ENCODE measurements at regions not wholly inside any gene's neighbourhood (a gene's known extent, or its start where the extent isn't known, plus 50 kb on each side); places are given as distances from the start of the nearest gene placed in this dataset.

- no peaks in the 10 kb centered on the region for H3K36me3 ChIP-seq (ENCODE audit: insufficient read depth, low read length)
- H3K4me3 ChIP-seq (ENCODE audit: low read length), result no peak overlapping the region
- H3K27me3 ChIP-seq (ENCODE audit: insufficient read depth, low read length), result no peaks in the 10 kb centered on the region
- H3K9me3 ChIP-seq (ENCODE audit: low read length), result peaks cover 3% of the 10 kb centered on the region
- no peaks in the 10 kb centered on the region for H3K4me1 ChIP-seq (ENCODE audit: insufficient read depth, low read length)
- no peak overlapping the region for H2AFZ ChIP-seq (ENCODE audit: low read depth, low read length)
Observed at GRCh38 chr2:19261061-19261460, 97.4 kb downstream of the OSR1 start.

- no peak overlapping the region for H3K4me3 ChIP-seq (ENCODE audit: low read length)
- no peaks in the 10 kb centered on the region for H3K36me3 ChIP-seq (ENCODE audit: insufficient read depth, low read length)
- no peaks in the 10 kb centered on the region for H3K27me3 ChIP-seq (ENCODE audit: insufficient read depth, low read length)
- H3K4me1 ChIP-seq (ENCODE audit: insufficient read depth, low read length), result no peaks in the 10 kb centered on the region
- no peak overlapping the region for H2AFZ ChIP-seq (ENCODE audit: low read depth, low read length)
- peaks cover 3% of the 10 kb centered on the region for H3K9me3 ChIP-seq (ENCODE audit: low read length)
Observed at GRCh38 chr2:19256121-19256601, 102.3 kb downstream of the OSR1 start.

- Histone ChIP-seq H3K27me3 (ENCODE audit: insufficient read depth, low read length) (no peaks in the 10 kb centered on the region), H3K36me3 (ENCODE audit: insufficient read depth, low read length) (no peaks in the 10 kb centered on the region), H3K9me3 (ENCODE audit: low read length) (peaks cover 3% of the 10 kb centered on the region), H2AFZ (ENCODE audit: low read depth, low read length) (no peak overlapping the region), H3K4me3 (ENCODE audit: low read length) (no peak overlapping the region), H3K4me1 (ENCODE audit: insufficient read depth, low read length) (no peaks in the 10 kb centered on the region)
Observed at GRCh38 chr2:19255481-19255880, 102.9 kb downstream of the OSR1 start.

- Histone ChIP-seq H3K4me3 (ENCODE audit: low read length) (no peak overlapping the region), H3K36me3 (ENCODE audit: insufficient read depth, low read length) (no peaks in the 10 kb centered on the region), H3K9me3 (ENCODE audit: low read length) (no peaks in the 10 kb centered on the region), H3K27me3 (ENCODE audit: insufficient read depth, low read length) (no peaks in the 10 kb centered on the region), H2AFZ (ENCODE audit: low read depth, low read length) (no peak overlapping the region), H3K4me1 (ENCODE audit: insufficient read depth, low read length) (peaks cover 22% of the 10 kb centered on the region)
Observed at GRCh38 chr2:19251554-19251953, 106.9 kb downstream of the OSR1 start.

GRCh38 chr2:19250906-19251305 is 107.5 kb downstream of the OSR1 start:
- Histone ChIP-seq H3K36me3 (ENCODE audit: insufficient read depth, low read length) (no peaks in the 10 kb centered on the region), H2AFZ (ENCODE audit: low read depth, low read length) (no peak overlapping the region), H3K4me1 (ENCODE audit: insufficient read depth, low read length) (peaks cover 26% of the 10 kb centered on the region), H3K4me3 (ENCODE audit: low read length) (no peak overlapping the region), H3K9me3 (ENCODE audit: low read length) (no peaks in the 10 kb centered on the region), H3K27me3 (ENCODE audit: insufficient read depth, low read length) (no peaks in the 10 kb centered on the region)

GRCh38 chr2:19247186-19247585 is 111.2 kb downstream of the OSR1 start:
- Histone ChIP-seq H3K4me3 (ENCODE audit: low read length) (no peak overlapping the region), H3K36me3 (ENCODE audit: insufficient read depth, low read length) (no peaks in the 10 kb centered on the region), H3K4me1 (ENCODE audit: insufficient read depth, low read length) (peaks cover 26% of the 10 kb centered on the region), H3K9me3 (ENCODE audit: low read length) (no peaks in the 10 kb centered on the region), H2AFZ (ENCODE audit: low read depth, low read length) (no peak overlapping the region), H3K27me3 (ENCODE audit: insufficient read depth, low read length) (no peaks in the 10 kb centered on the region)

GRCh38 chr2:19246496-19246895 is 111.9 kb downstream of the OSR1 start:
- Histone ChIP-seq H3K4me3 (ENCODE audit: low read length) (no peak overlapping the region), H3K4me1 (ENCODE audit: insufficient read depth, low read length) (peaks cover 26% of the 10 kb centered on the region), H3K36me3 (ENCODE audit: insufficient read depth, low read length) (no peaks in the 10 kb centered on the region), H3K9me3 (ENCODE audit: low read length) (no peaks in the 10 kb centered on the region), H2AFZ (ENCODE audit: low read depth, low read length) (no peak overlapping the region), H3K27me3 (ENCODE audit: insufficient read depth, low read length) (no peaks in the 10 kb centered on the region)

- H2AFZ ChIP-seq (ENCODE audit: low read depth, low read length), result no peak overlapping the region
- no peaks in the 10 kb centered on the region for H3K36me3 ChIP-seq (ENCODE audit: insufficient read depth, low read length)
- no peaks in the 10 kb centered on the region for H3K27me3 ChIP-seq (ENCODE audit: insufficient read depth, low read length)
- H3K4me1 ChIP-seq (ENCODE audit: insufficient read depth, low read length), result peaks cover 26% of the 10 kb centered on the region
- no peak overlapping the region for H3K4me3 ChIP-seq (ENCODE audit: low read length)
- no peaks in the 10 kb centered on the region for H3K9me3 ChIP-seq (ENCODE audit: low read length)
Observed at GRCh38 chr2:19244460-19245363, 113.7 kb downstream of the OSR1 start.

- no peak overlapping the region for H2AFZ ChIP-seq (ENCODE audit: low read depth, low read length)
- H3K4me3 ChIP-seq (ENCODE audit: low read length), result no peak overlapping the region
Observed at GRCh38 chr2:19238440-19239060, 119.9 kb downstream of the OSR1 start.

GRCh38 chr2:19235308-19235707 is 123.1 kb downstream of the OSR1 start:
- Histone ChIP-seq H3K4me3 (ENCODE audit: low read length) (no peak overlapping the region), H3K4me1 (ENCODE audit: insufficient read depth, low read length) (no peaks in the 10 kb centered on the region), H2AFZ (ENCODE audit: low read depth, low read length) (no peak overlapping the region), H3K36me3 (ENCODE audit: insufficient read depth, low read length) (no peaks in the 10 kb centered on the region), H3K27me3 (ENCODE audit: insufficient read depth, low read length) (no peaks in the 10 kb centered on the region), H3K9me3 (ENCODE audit: low read length) (no peaks in the 10 kb centered on the region)

More at GRCh38 chr2:19238440-19239060, 119.9 kb downstream of the OSR1 start:
- Histone ChIP-seq H3K27me3 (ENCODE audit: insufficient read depth, low read length) (no peaks in the 10 kb centered on the region), H3K9me3 (ENCODE audit: low read length) (no peaks in the 10 kb centered on the region), H3K4me1 (ENCODE audit: insufficient read depth, low read length) (no peaks in the 10 kb centered on the region), H3K36me3 (ENCODE audit: insufficient read depth, low read length) (no peaks in the 10 kb centered on the region)

- Histone ChIP-seq H3K4me3 (ENCODE audit: low read length) (no peak overlapping the region), H3K36me3 (ENCODE audit: insufficient read depth, low read length) (no peaks in the 10 kb centered on the region), H2AFZ (ENCODE audit: low read depth, low read length) (no peak overlapping the region), H3K9me3 (ENCODE audit: low read length) (no peaks in the 10 kb centered on the region), H3K27me3 (ENCODE audit: insufficient read depth, low read length) (no peaks in the 10 kb centered on the region), H3K4me1 (ENCODE audit: insufficient read depth, low read length) (peaks cover 25% of the 10 kb centered on the region)
Observed at GRCh38 chr2:19232312-19232711, 126.1 kb downstream of the OSR1 start.

- Histone ChIP-seq H3K4me1 (ENCODE audit: insufficient read depth, low read length) (peaks cover 32% of the 10 kb centered on the region), H3K27me3 (ENCODE audit: insufficient read depth, low read length) (no peaks in the 10 kb centered on the region), H2AFZ (ENCODE audit: low read depth, low read length) (no peak overlapping the region), H3K9me3 (ENCODE audit: low read length) (no peaks in the 10 kb centered on the region), H3K4me3 (ENCODE audit: low read length) (no peak overlapping the region), H3K36me3 (ENCODE audit: insufficient read depth, low read length) (no peaks in the 10 kb centered on the region)
Observed at GRCh38 chr2:19231625-19232024, 126.8 kb downstream of the OSR1 start.

- Histone ChIP-seq H2AFZ (ENCODE audit: low read depth, low read length) (no peak overlapping the region), H3K36me3 (ENCODE audit: insufficient read depth, low read length) (no peaks in the 10 kb centered on the region), H3K9me3 (ENCODE audit: low read length) (no peaks in the 10 kb centered on the region), H3K27me3 (ENCODE audit: insufficient read depth, low read length) (no peaks in the 10 kb centered on the region), H3K4me3 (ENCODE audit: low read length) (no peak overlapping the region), H3K4me1 (ENCODE audit: insufficient read depth, low read length) (peaks cover 36% of the 10 kb centered on the region)
Observed at GRCh38 chr2:19230626-19231025, 127.8 kb downstream of the OSR1 start.

All from neuron (in vitro differentiated cells).